Neural progenitor cell (in vitro differentiated cells): ENCODE measurements at regions not wholly inside any gene's neighbourhood (a gene's known extent, or its start where the extent isn't known, plus 50 kb on each side); places are given as distances from the start of the nearest gene placed in this dataset.

Experiments
- DNase-seq: peaks from one replicate; pipeline ENCODE4 v3.0.0-alpha.2; 2016; ENCODE audit warnings: low spot score
- H2AFZ ChIP-seq: fragments of 200-600 bp; sonication (generic); replicated peaks from 2 replicates; pipeline ENCODE4 v1.6.1; 2016; ENCODE audit warnings: antibody characterized with exemption
- H3F3A ChIP-seq: fragments of 200-600 bp; sonication (generic); 2 replicates; pipeline ENCODE4 v1.6.1; 2016; ENCODE audit warnings: antibody characterized with exemption, low read depth
- H3K27ac ChIP-seq: fragments of 200-600 bp; sonication (generic); 2 replicates; pipeline ENCODE4 v1.5.1; 2016; ENCODE audit warnings: mild to moderate bottlenecking
- H3K27me3 ChIP-seq: fragments of 200-600 bp; sonication (generic); 2 replicates; pipeline ENCODE4 v1.6.1; 2016; ENCODE audit warnings: mild to moderate bottlenecking, moderate library complexity
- H3K36me3 ChIP-seq: fragments of 200-600 bp; sonication (generic); 2 replicates; pipeline ENCODE4 v1.5.1; 2016
- H3K4me1 ChIP-seq: fragments of 200-600 bp; sonication (generic); 2 replicates; pipeline ENCODE4 v1.6.1; 2016; ENCODE audit warnings: mixed run types
- H3K4me2 ChIP-seq: fragments of 200-600 bp; sonication (generic); 2 replicates; pipeline ENCODE4 v1.6.1; 2016
- H3K4me3 ChIP-seq: fragments of 200-600 bp; sonication (generic); 2 replicates; pipeline ENCODE4 v1.5.1; 2016
- H3K79me2 ChIP-seq: fragments of 200-600 bp; sonication (generic); 2 replicates; pipeline ENCODE4 v1.6.1; 2016; ENCODE audit warnings: low read depth
- H3K9ac ChIP-seq: fragments of 200-600 bp; sonication (generic); 2 replicates; pipeline ENCODE4 v1.6.1; 2016
- H3K9me3 ChIP-seq: fragments of 200-600 bp; sonication (generic); 2 replicates; pipeline ENCODE4 v1.5.1; 2016; ENCODE audit warnings: low read depth
- H4K20me1 ChIP-seq: fragments of 200-600 bp; sonication (generic); 2 replicates; pipeline ENCODE4 v1.6.1; 2016; ENCODE audit warnings: low read depth
- H3K27ac Mint-ChIP-seq: 3 replicates; pipeline ENCODE4 v1.8.0; 2021; ENCODE audit warnings: mixed read lengths
- H3K27me3 Mint-ChIP-seq: 2 replicates; pipeline ENCODE4 v1.8.0; 2022; ENCODE audit warnings: low read depth, mild to moderate bottlenecking, inconsistent platforms, moderate library complexity, mixed read lengths; ENCODE audit not compliant: insufficient read depth
- H3K36me3 Mint-ChIP-seq: 3 replicates; pipeline ENCODE4 v1.8.0; 2021; ENCODE audit warnings: mixed read lengths
- H3K4me1 Mint-ChIP-seq: 3 replicates; pipeline ENCODE4 v1.8.0; 2021; ENCODE audit warnings: mixed read lengths
- H3K4me3 Mint-ChIP-seq: 3 replicates; pipeline ENCODE4 v1.8.0; 2021; ENCODE audit warnings: mild to moderate bottlenecking, moderate library complexity, mixed read lengths
- H3K9me3 Mint-ChIP-seq: 3 replicates; pipeline ENCODE4 v1.8.0; 2020; ENCODE audit warnings: mixed read lengths
- CTCF ChIP-seq: fragments of 200-600 bp; sonication (generic); IDR thresholded peaks from 2 replicates; pipeline ENCODE4 v1.5.1; 2017; ENCODE audit warnings: antibody characterized with exemption, mild to moderate bottlenecking
- EZH2 ChIP-seq: fragments of 200-600 bp; sonication (generic); IDR thresholded peaks from 2 replicates; pipeline ENCODE4 v1.6.1; 2017; ENCODE audit warnings: antibody characterized with exemption, mild to moderate bottlenecking, moderate library complexity
- EZH2phosphoT487 ChIP-seq: fragments of 200-600 bp; sonication (generic); IDR thresholded peaks from 2 replicates; pipeline ENCODE4 v1.6.1; 2017; ENCODE audit warnings: antibody characterized with exemption

GRCh38 chr6:18961566-18961965 is 574.4 kb downstream of the RNF144B start:
- H3K9ac ChIP-seq = no peak overlapping the region
- no peaks in the 10 kb centered on the region for H3K4me1 Mint-ChIP-seq
- H3K9me3 Mint-ChIP-seq = no peaks in the 10 kb centered on the region
- no peak overlapping the region for H3K4me2 ChIP-seq
- peaks cover 2% of the 10 kb centered on the region for H3K27me3 Mint-ChIP-seq
- no peaks in the 10 kb centered on the region for H3K9me3 ChIP-seq
- no peak overlapping the region for H3K4me3 Mint-ChIP-seq
- H4K20me1 ChIP-seq = no peaks in the 10 kb centered on the region
- H2AFZ ChIP-seq = no peak overlapping the region
- H3K27ac ChIP-seq = no peak overlapping the region
- H3F3A ChIP-seq = no peaks in the 10 kb centered on the region
- no peak overlapping the region for H3K27ac Mint-ChIP-seq
- H3K36me3 ChIP-seq = no peaks in the 10 kb centered on the region
- no peak overlapping the region for H3K4me3 ChIP-seq
- no peaks in the 10 kb centered on the region for H3K79me2 ChIP-seq
- TF ChIP-seq EZH2phosphoT487 (no peak), CTCF (no peak), EZH2 (no peak)
- H3K27me3 ChIP-seq = no peaks in the 10 kb centered on the region
- no peak for DNase-seq
- H3K4me1 ChIP-seq = peaks cover 4% of the 10 kb centered on the region
- H3K36me3 Mint-ChIP-seq = no peaks in the 10 kb centered on the region

GRCh38 chr6:18962361-18962905 is 575.3 kb downstream of the RNF144B start:
- H3K36me3 ChIP-seq = no peaks in the 10 kb centered on the region
- H3K36me3 Mint-ChIP-seq = no peaks in the 10 kb centered on the region
- H3K27ac Mint-ChIP-seq = no peak overlapping the region

DNA sequence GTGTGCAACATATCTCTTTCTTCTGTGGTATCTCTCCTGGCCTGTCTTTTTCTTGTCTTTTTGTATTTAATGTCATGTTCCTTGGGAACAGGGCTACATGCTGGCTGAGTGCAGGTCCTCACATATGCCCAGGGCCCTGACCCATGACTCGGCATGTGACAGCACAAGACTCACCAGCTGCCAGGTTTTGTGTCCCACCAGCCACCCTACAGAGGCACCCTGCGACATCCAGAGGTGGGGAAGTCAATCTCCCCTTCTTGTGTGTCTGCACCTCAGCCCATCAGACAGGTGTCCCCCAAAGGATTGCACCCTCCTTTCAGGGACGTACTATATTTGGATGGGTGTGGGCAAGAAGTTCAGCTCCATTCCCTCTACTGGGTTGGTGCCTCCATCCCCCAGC is 576.3 kb downstream of the RNF144B start:
- no peak overlapping the region for H3K4me3 Mint-ChIP-seq
- no peak overlapping the region for H2AFZ ChIP-seq
- no peaks in the 10 kb centered on the region for H3K4me1 Mint-ChIP-seq
- H4K20me1 ChIP-seq = no peaks in the 10 kb centered on the region
- H3K4me1 ChIP-seq = peaks cover 4% of the 10 kb centered on the region
- no peaks in the 10 kb centered on the region for H3K36me3 Mint-ChIP-seq
- H3K9ac ChIP-seq = no peak overlapping the region
- no peaks in the 10 kb centered on the region for H3K36me3 ChIP-seq
- no peaks in the 10 kb centered on the region for H3K9me3 ChIP-seq
- H3K79me2 ChIP-seq = no peaks in the 10 kb centered on the region
- no peaks in the 10 kb centered on the region for H3K9me3 Mint-ChIP-seq
- H3F3A ChIP-seq = no peaks in the 10 kb centered on the region
- TF ChIP-seq EZH2 = no peak
- TF ChIP-seq CTCF = no peak
- TF ChIP-seq EZH2phosphoT487 = no peak
- H3K4me2 ChIP-seq = no peak overlapping the region
- no peak overlapping the region for H3K27ac Mint-ChIP-seq
- no peak for DNase-seq
- H3K27ac ChIP-seq = no peak overlapping the region
- H3K27me3 ChIP-seq = no peaks in the 10 kb centered on the region
- H3K27me3 Mint-ChIP-seq = peaks cover 2% of the 10 kb centered on the region
- H3K4me3 ChIP-seq = no peak overlapping the region

More at GRCh38 chr6:18962361-18962905, 575.3 kb downstream of the RNF144B start:
- Histone ChIP-seq H3K79me2 (no peaks in the 10 kb centered on the region), H3F3A (no peaks in the 10 kb centered on the region), H3K27ac (no peak overlapping the region), H3K9ac (no peak overlapping the region), H3K4me3 (no peak overlapping the region), H2AFZ (peak overlapping the region; percentile 55), H4K20me1 (no peaks in the 10 kb centered on the region), H3K9me3 (no peaks in the 10 kb centered on the region), H3K4me2 (no peak overlapping the region), H3K4me1 (peaks cover 4% of the 10 kb centered on the region), H3K27me3 (no peaks in the 10 kb centered on the region)
- no peaks in the 10 kb centered on the region for H3K4me1 Mint-ChIP-seq
- no peak overlapping the region for H3K4me3 Mint-ChIP-seq
- peaks cover 2% of the 10 kb centered on the region for H3K27me3 Mint-ChIP-seq
- no peaks in the 10 kb centered on the region for H3K9me3 Mint-ChIP-seq
- no peak for DNase-seq
- TF ChIP-seq EZH2 = no peak
- no peak for TF ChIP-seq EZH2phosphoT487
- no peak for TF ChIP-seq CTCF
